BLaER1 treated with 17β-estradiol and CSF1 and Interleukin-3, amounts not matched to agents 10 nM and 100 nM (cell line): ENCODE measurements at regions not wholly inside any gene's neighbourhood (a gene's known extent, or its start where the extent isn't known, plus 50 kb on each side); places are given as distances from the start of the nearest gene placed in this dataset.

ENCODE experiments used
- H3K27ac ChIP-seq, 11 experiments: shearing (Covaris generic); formaldehyde crosslinking; 2 replicates each; pipeline ENCODE4 v1.8.1; 2022
- H3K27me3 ChIP-seq, 11 experiments: shearing (Covaris generic); formaldehyde crosslinking; 2 replicates each; pipeline ENCODE4 v1.8.1; 2022
- H3K36me3 ChIP-seq, 11 experiments: shearing (Covaris generic); formaldehyde crosslinking; 2 replicates each; pipeline ENCODE4 v1.8.1; 2022
- H3K4me1 ChIP-seq, 10 experiments: shearing (Covaris generic); formaldehyde crosslinking; 2 replicates each; pipeline ENCODE4 v1.8.1; 2022
- H3K4me2 ChIP-seq, 11 experiments: shearing (Covaris generic); formaldehyde crosslinking; 2 replicates each; pipeline ENCODE4 v1.8.1; 2022
- H3K4me3 ChIP-seq, 10 experiments: shearing (Covaris generic); formaldehyde crosslinking; 2 replicates each; pipeline ENCODE4 v1.8.1; 2022
- H3K9ac ChIP-seq, 11 experiments: shearing (Covaris generic); formaldehyde crosslinking; 2 replicates each; pipeline ENCODE4 v1.8.1; 2022
- H3K9me3 ChIP-seq, 11 experiments: shearing (Covaris generic); formaldehyde crosslinking; replicated peaks in 1 of 11; 2 replicates each; pipeline ENCODE4 v1.8.1; 2022
- H4K20me1 ChIP-seq, 11 experiments: shearing (Covaris generic); formaldehyde crosslinking; 2 replicates each; pipeline ENCODE4 v1.8.1; 2022
- Cebpa-rat ChIP-seq, 11 experiments: shearing (Covaris generic); IDR thresholded peaks; 2 replicates each; pipeline ENCODE4 v1.8.1; 2022

- TF ChIP-seq Cebpa-rat (IDR thresholded peaks at IDR 0.05): no peak
- H4K20me1 ChIP-seq: no peaks in the 10 kb centered on the region
- H3K27ac ChIP-seq: no peak overlapping the region
- H3K36me3 ChIP-seq: no peaks in the 10 kb centered on the region
- H3K27me3 ChIP-seq: no peaks in the 10 kb centered on the region
- H3K4me2 ChIP-seq: peak overlapping the region; percentile 28 to 65 (median 44); a peak in 21 of 22 replicates
- H3K4me3 ChIP-seq: no peak overlapping the region
- no peak overlapping the region for H3K9ac ChIP-seq
- H3K9me3 ChIP-seq: no peaks in the 10 kb centered on the region
- peaks cover 23 to 63% (median 43%) of the 10 kb centered on the region in 10 experiments for H3K4me1 ChIP-seq
Measured at GRCh38 chr3:124275412-124275811, 283.5 kb upstream of the ROPN1 start.

GRCh38 chr3:124276133-124276532, 284.2 kb upstream of the ROPN1 start:
- H3K27ac ChIP-seq: no peak overlapping the region
- no peaks in the 10 kb centered on the region for H3K9me3 ChIP-seq
- H4K20me1 ChIP-seq: no peaks in the 10 kb centered on the region
- no peak overlapping the region for H3K4me3 ChIP-seq
- TF ChIP-seq Cebpa-rat (IDR thresholded peaks at IDR 0.05): no peak
- no peak overlapping the region for H3K9ac ChIP-seq
- H3K27me3 ChIP-seq: no peaks in the 10 kb centered on the region
- no peaks in the 10 kb centered on the region for H3K36me3 ChIP-seq
- peaks cover 23 to 63% (median 46%) of the 10 kb centered on the region in 10 experiments for H3K4me1 ChIP-seq
- H3K4me2 ChIP-seq: peak overlapping the region in 3 of 11 experiments; percentile 44 to 58 (median 46); a peak in 2 of 22 replicates

GRCh38 chr3:124276539-124277143, 284.7 kb upstream of the ROPN1 start:
- H3K4me2 ChIP-seq: peak overlapping the region in 3 of 11 experiments; percentile 13 to 30 (median 18); a peak in 1 of 22 replicates
- H4K20me1 ChIP-seq: no peaks in the 10 kb centered on the region
- H3K27ac ChIP-seq: no peak overlapping the region
- no peak overlapping the region for H3K4me3 ChIP-seq
- H3K9me3 ChIP-seq: no peaks in the 10 kb centered on the region
- H3K36me3 ChIP-seq: no peaks in the 10 kb centered on the region
- H3K4me1 ChIP-seq: peaks cover 23 to 63% (median 50%) of the 10 kb centered on the region in 10 experiments
- no peak overlapping the region for H3K9ac ChIP-seq
- H3K27me3 ChIP-seq: no peaks in the 10 kb centered on the region
- TF ChIP-seq Cebpa-rat (IDR thresholded peaks at IDR 0.05): no peak

- H4K20me1 ChIP-seq: no peaks in the 10 kb centered on the region
Measured at GRCh38 chr3:124277144-124277890, 285.4 kb upstream of the ROPN1 start.

GRCh38 chr3:124281453-124282316, 289.8 kb upstream of the ROPN1 start:
- Histone ChIP-seq H3K4me3 (no peak overlapping the region), H4K20me1 (no peaks in the 10 kb centered on the region), H3K27ac (no peak overlapping the region; a peak in 1 of 22 replicates), H3K9ac (no peak overlapping the region), H3K4me2 (peak overlapping the region in 7 of 11 experiments; percentile 8 to 47 (median 32); a peak in 11 of 22 replicates), H3K4me1 (peaks cover 0 to 23% (median 15%) of the 10 kb centered on the region in 10 experiments; a peak in 14 of 20 replicates), H3K36me3 (no peaks in the 10 kb centered on the region), H3K9me3 (no peaks in the 10 kb centered on the region), H3K27me3 (no peaks in the 10 kb centered on the region)
- no peak for TF ChIP-seq Cebpa-rat (IDR thresholded peaks at IDR 0.05)

More at GRCh38 chr3:124277144-124277890, 285.4 kb upstream of the ROPN1 start:
- H3K4me3 ChIP-seq: no peak overlapping the region
- no peaks in the 10 kb centered on the region for H3K36me3 ChIP-seq
- H3K9ac ChIP-seq: no peak overlapping the region
- no peak for TF ChIP-seq Cebpa-rat (IDR thresholded peaks at IDR 0.05)
- no peaks in the 10 kb centered on the region for H3K9me3 ChIP-seq
- H3K4me2 ChIP-seq: peak overlapping the region in 3 of 11 experiments; percentile 13 to 30 (median 18); a peak in 2 of 22 replicates
- no peak overlapping the region for H3K27ac ChIP-seq
- H3K27me3 ChIP-seq: no peaks in the 10 kb centered on the region
- H3K4me1 ChIP-seq: peaks cover 21 to 60% (median 46%) of the 10 kb centered on the region in 10 experiments

- Histone ChIP-seq H3K9ac (no peak overlapping the region), H3K4me2 (no peak overlapping the region), H4K20me1 (no peaks in the 10 kb centered on the region), H3K36me3 (no peaks in the 10 kb centered on the region), H3K4me3 (no peak overlapping the region), H3K27ac (no peak overlapping the region), H3K4me1 (peaks cover 0 to 12% (median 8%) of the 10 kb centered on the region in 10 experiments; a peak in 13 of 20 replicates), H3K27me3 (no peaks in the 10 kb centered on the region), H3K9me3 (peaks cover 0 to 1% (median 0%) of the 10 kb centered on the region in 11 experiments; a peak in 1 of 22 replicates)
- no peak for TF ChIP-seq Cebpa-rat (IDR thresholded peaks at IDR 0.05)
Measured at GRCh38 chr3:124282751-124283651, 291.1 kb upstream of the ROPN1 start.

- Histone ChIP-seq H3K4me3 (no peak overlapping the region), H3K36me3 (no peaks in the 10 kb centered on the region), H3K27me3 (no peaks in the 10 kb centered on the region), H3K27ac (no peak overlapping the region), H3K9ac (no peak overlapping the region), H3K4me1 (peaks cover 0 to 12% (median 8%) of the 10 kb centered on the region in 10 experiments; a peak in 13 of 20 replicates), H4K20me1 (no peaks in the 10 kb centered on the region), H3K4me2 (no peak overlapping the region), H3K9me3 (peaks cover 0 to 8% (median 3%) of the 10 kb centered on the region in 11 experiments; a peak in 7 of 22 replicates)
- TF ChIP-seq Cebpa-rat (IDR thresholded peaks at IDR 0.05): no peak
Measured at GRCh38 chr3:124283652-124284023, 291.7 kb upstream of the ROPN1 start.

- peaks cover 6 to 35% (median 21%) of the 10 kb centered on the region in 10 experiments for H3K4me1 ChIP-seq
- H3K27ac ChIP-seq: no peak overlapping the region
- no peaks in the 10 kb centered on the region for H3K36me3 ChIP-seq
- no peak overlapping the region for H3K4me3 ChIP-seq
- no peaks in the 10 kb centered on the region for H3K27me3 ChIP-seq
- no peak overlapping the region for H3K9ac ChIP-seq
- no peak for TF ChIP-seq Cebpa-rat (IDR thresholded peaks at IDR 0.05)
- H3K4me2 ChIP-seq: no peak overlapping the region
- H4K20me1 ChIP-seq: no peaks in the 10 kb centered on the region
- peaks cover 0 to 13% (median 7%) of the 10 kb centered on the region in 11 experiments; a peak in 10 of 22 replicates for H3K9me3 ChIP-seq
Measured at GRCh38 chr3:124288996-124289395, 297.1 kb upstream of the ROPN1 start.
